ENCODE measurements at regions not wholly inside any gene's neighbourhood (a gene's known extent, or its start where the extent isn't known, plus 50 kb on each side); places are given as distances from the start of the nearest gene placed in this dataset.

- no peak overlapping the region for H3K4me3 Mint-ChIP-seq
- H3K9me3 Mint-ChIP-seq = no peaks in the 10 kb centered on the region
- no peaks in the 10 kb centered on the region for H3K4me1 Mint-ChIP-seq (ENCODE audit: low read depth in 2 of 2)
- H3K36me3 Mint-ChIP-seq = no peaks in the 10 kb centered on the region
- peak in 1 of 2 donors; percentile 45 for ATAC-seq
- H3K27ac Mint-ChIP-seq = no peak overlapping the region
- peaks cover 10 to 11% of the 10 kb centered on the region in 2 donors for H3K27me3 Mint-ChIP-seq
- no peak for DNase-seq (ENCODE audit: low spot score)
These were observed 87.1 kb downstream of the PRLHR start for GRCh38 chr10:118508355-118508754.

- Mint-ChIP-seq H3K27me3 (peaks cover 10 to 11% of the 10 kb centered on the region in 2 donors), H3K4me3 (no peak overlapping the region), H3K27ac (no peak overlapping the region), H3K4me1 (ENCODE audit: low read depth in 2 of 2) (no peaks in the 10 kb centered on the region), H3K36me3 (no peaks in the 10 kb centered on the region), H3K9me3 (no peaks in the 10 kb centered on the region)
- DNase-seq (ENCODE audit: low spot score) = no peak
- no peak for ATAC-seq
These were observed 88.5 kb downstream of the PRLHR start for GRCh38 chr10:118506671-118507590.

- no peak overlapping the region for H3K27ac Mint-ChIP-seq
- H3K4me3 Mint-ChIP-seq = no peak overlapping the region
- no peaks in the 10 kb centered on the region for H3K9me3 Mint-ChIP-seq
- no peaks in the 10 kb centered on the region for H3K36me3 Mint-ChIP-seq
- H3K4me1 Mint-ChIP-seq (ENCODE audit: low read depth in 2 of 2) = no peaks in the 10 kb centered on the region
- ATAC-seq (no peak), DNase-seq (ENCODE audit: low spot score) (no peak)
- H3K27me3 Mint-ChIP-seq = peaks cover 9 to 18% of the 10 kb centered on the region in 2 donors
These were observed 90.1 kb downstream of the PRLHR start for GRCh38 chr10:118505363-118505762.

- ATAC-seq = no peak
- H3K9me3 Mint-ChIP-seq = no peaks in the 10 kb centered on the region
- H3K36me3 Mint-ChIP-seq = no peaks in the 10 kb centered on the region
- H3K4me3 Mint-ChIP-seq = no peak overlapping the region
- DNase-seq (ENCODE audit: low spot score) = no peak
- H3K4me1 Mint-ChIP-seq (ENCODE audit: low read depth in 2 of 2) = no peaks in the 10 kb centered on the region
- H3K27me3 Mint-ChIP-seq = peaks cover 9 to 19% of the 10 kb centered on the region in 2 donors
- no peak overlapping the region for H3K27ac Mint-ChIP-seq
These were observed 90.8 kb downstream of the PRLHR start for GRCh38 chr10:118504467-118505205.

- Mint-ChIP-seq H3K4me1 (ENCODE audit: low read depth in 2 of 2) (no peaks in the 10 kb centered on the region), H3K27me3 (peaks cover 9 to 25% of the 10 kb centered on the region in 2 donors), H3K27ac (no peak overlapping the region), H3K9me3 (no peaks in the 10 kb centered on the region), H3K4me3 (no peak overlapping the region), H3K36me3 (no peaks in the 10 kb centered on the region)
- DNase-seq (ENCODE audit: low spot score) = no peak
- no peak for ATAC-seq
These were observed 91.4 kb downstream of the PRLHR start for GRCh38 chr10:118504044-118504443.

- DNase-seq (ENCODE audit: low spot score) = no peak
- H3K9me3 Mint-ChIP-seq = no peaks in the 10 kb centered on the region
- no peak overlapping the region for H3K27ac Mint-ChIP-seq
- no peak for ATAC-seq
- no peaks in the 10 kb centered on the region for H3K4me1 Mint-ChIP-seq (ENCODE audit: low read depth in 2 of 2)
- peaks cover 11 to 26% of the 10 kb centered on the region in 2 donors for H3K27me3 Mint-ChIP-seq
- no peak overlapping the region for H3K4me3 Mint-ChIP-seq
- H3K36me3 Mint-ChIP-seq = no peaks in the 10 kb centered on the region
These were observed 92.3 kb downstream of the PRLHR start for GRCh38 chr10:118503192-118503591.

- no peak for DNase-seq (ENCODE audit: low spot score)
- no peaks in the 10 kb centered on the region for H3K9me3 Mint-ChIP-seq
- no peaks in the 10 kb centered on the region for H3K36me3 Mint-ChIP-seq
- ATAC-seq = no peak
- no peaks in the 10 kb centered on the region for H3K4me1 Mint-ChIP-seq (ENCODE audit: low read depth in 2 of 2)
- H3K27ac Mint-ChIP-seq = no peak overlapping the region
- H3K27me3 Mint-ChIP-seq = peaks cover 15 to 29% of the 10 kb centered on the region in 2 donors
- no peak overlapping the region for H3K4me3 Mint-ChIP-seq
These were observed 93.6 kb downstream of the PRLHR start for GRCh38 chr10:118501637-118502440.

- no peak for DNase-seq (ENCODE audit: low spot score)
- H3K27me3 Mint-ChIP-seq = peaks cover 20 to 36% of the 10 kb centered on the region in 2 donors
- H3K36me3 Mint-ChIP-seq = no peaks in the 10 kb centered on the region
- H3K9me3 Mint-ChIP-seq = no peaks in the 10 kb centered on the region
- no peak for ATAC-seq
- H3K4me1 Mint-ChIP-seq (ENCODE audit: low read depth in 2 of 2) = no peaks in the 10 kb centered on the region
- H3K4me3 Mint-ChIP-seq = no peak overlapping the region
- no peak overlapping the region for H3K27ac Mint-ChIP-seq
These were observed 94.3 kb downstream of the PRLHR start for GRCh38 chr10:118501171-118501570.

- Mint-ChIP-seq H3K4me1 (ENCODE audit: low read depth in 2 of 2) (no peaks in the 10 kb centered on the region), H3K9me3 (no peaks in the 10 kb centered on the region), H3K4me3 (no peak overlapping the region), H3K27me3 (peaks cover 22 to 41% of the 10 kb centered on the region in 2 donors), H3K36me3 (no peaks in the 10 kb centered on the region), H3K27ac (no peak overlapping the region)
- DNase-seq (ENCODE audit: low spot score) (no peak), ATAC-seq (no peak)
These were observed 94.9 kb downstream of the PRLHR start for GRCh38 chr10:118500477-118501104.

GRCh38 chr10:118499186-118499585 lies 96.3 kb downstream of the PRLHR start:
- Mint-ChIP-seq H3K27ac (no peak overlapping the region), H3K9me3 (no peaks in the 10 kb centered on the region), H3K36me3 (no peaks in the 10 kb centered on the region), H3K27me3 (peaks cover 21 to 45% of the 10 kb centered on the region in 2 donors), H3K4me1 (ENCODE audit: low read depth in 2 of 2) (no peaks in the 10 kb centered on the region), H3K4me3 (no peak overlapping the region)
- DNase-seq (ENCODE audit: low spot score) (no peak), ATAC-seq (no peak)

- Mint-ChIP-seq H3K27ac (no peak overlapping the region), H3K36me3 (no peaks in the 10 kb centered on the region), H3K9me3 (no peaks in the 10 kb centered on the region)
These were observed 96.8 kb downstream of the PRLHR start for GRCh38 chr10:118498623-118499022.

GRCh38 chr10:118497227-118497626 lies 98.2 kb downstream of the PRLHR start:
- Mint-ChIP-seq H3K27me3 (peaks cover 16 to 39% of the 10 kb centered on the region in 2 donors), H3K9me3 (no peaks in the 10 kb centered on the region), H3K4me3 (no peak overlapping the region), H3K27ac (no peak overlapping the region), H3K36me3 (no peaks in the 10 kb centered on the region), H3K4me1 (ENCODE audit: low read depth in 2 of 2) (no peaks in the 10 kb centered on the region)
- ATAC-seq (no peak), DNase-seq (ENCODE audit: low spot score) (no peak)

More at GRCh38 chr10:118498623-118499022, 96.8 kb downstream of the PRLHR start:
- DNase-seq (ENCODE audit: low spot score) (no peak), ATAC-seq (no peak)
- H3K4me3 Mint-ChIP-seq = no peak overlapping the region
- H3K4me1 Mint-ChIP-seq (ENCODE audit: low read depth in 2 of 2) = no peaks in the 10 kb centered on the region
- peaks cover 16 to 42% of the 10 kb centered on the region in 2 donors for H3K27me3 Mint-ChIP-seq

- H3K4me3 Mint-ChIP-seq = no peak overlapping the region
- DNase-seq (ENCODE audit: low spot score) (no peak), ATAC-seq (no peak)
- H3K36me3 Mint-ChIP-seq = no peaks in the 10 kb centered on the region
- no peak overlapping the region for H3K27ac Mint-ChIP-seq
- H3K27me3 Mint-ChIP-seq = peaks cover 16 to 40% of the 10 kb centered on the region in 2 donors
- H3K9me3 Mint-ChIP-seq = no peaks in the 10 kb centered on the region
- no peaks in the 10 kb centered on the region for H3K4me1 Mint-ChIP-seq (ENCODE audit: low read depth in 2 of 2)
These were observed 98.9 kb downstream of the PRLHR start for GRCh38 chr10:118496525-118496924.

All from natural killer cell treated with Interleukin-12 subunit alpha and Interleukin-12 subunit beta and Interleukin-15 and Interleukin-18, amount 100 ng/mL, for 72 hours (primary cell).